RWPE2 (cell line): ENCODE measurements at regions not wholly inside any gene's neighbourhood (a gene's known extent, or its start where the extent isn't known, plus 50 kb on each side); places are given as distances from the start of the nearest gene placed in this dataset.

Experiments used
- ATAC-seq: fragments of 200-7000 bp; cut with Tn5 transposase; 3 replicates; pipeline ENCODE4 v1.9.1; 2021; ENCODE audit warnings: low read depth
- DNase-seq: peaks from one replicate; pipeline ENCODE4 v3.0.0-alpha.2; 2020; ENCODE audit warnings: low spot score
- H3K27ac ChIP-seq: fragments of 450-650 bp; 2 replicates; pipeline ENCODE4 v1.5.1; 2017; ENCODE audit warnings: mild to moderate bottlenecking; ENCODE audit not compliant: poor library complexity, severe bottlenecking
- H3K27me3 ChIP-seq: fragments of 250-450 bp; sonication (Bioruptor Pico); 2 replicates; pipeline ENCODE4 v1.5.1; 2021; ENCODE audit warnings: mild to moderate bottlenecking, moderate library complexity; ENCODE audit not compliant: insufficient read depth, poor library complexity, severe bottlenecking
- H3K36me3 ChIP-seq: fragments of 250-450 bp; sonication (Bioruptor Pico); 2 replicates; pipeline ENCODE4 v1.5.1; 2020; ENCODE audit warnings: low read depth, mild to moderate bottlenecking, moderate library complexity
- H3K4me1 ChIP-seq: fragments of 250-450 bp; sonication (Bioruptor Pico); 2 replicates; pipeline ENCODE4 v1.5.1; 2021; ENCODE audit warnings: mild to moderate bottlenecking, moderate library complexity; ENCODE audit not compliant: insufficient read depth, poor library complexity, severe bottlenecking
- H3K4me3 ChIP-seq: fragments of 250-450 bp; sonication (Bioruptor Pico); 2 replicates; pipeline ENCODE4 v1.5.1; 2021; ENCODE audit warnings: mild to moderate bottlenecking, moderate library complexity; ENCODE audit not compliant: severe bottlenecking
- H3K9me3 ChIP-seq: fragments of 250-450 bp; sonication (Bioruptor Pico); 2 replicates; pipeline ENCODE4 v1.5.1; 2021; ENCODE audit warnings: mild to moderate bottlenecking, moderate library complexity; ENCODE audit not compliant: severe bottlenecking
- CTCF ChIP-seq: fragments of 450-650 bp; IDR thresholded peaks from one replicate; pipeline ENCODE4 v1.5.1; 2017; ENCODE audit warnings: mild to moderate bottlenecking, moderate library complexity; ENCODE audit not compliant: poor library complexity, severe bottlenecking

- no peaks in the 10 kb centered on the region for H3K4me1 ChIP-seq
- H3K27ac ChIP-seq: no peak overlapping the region
- peak; percentile 25 for DNase-seq
- H3K27me3 ChIP-seq: no peaks in the 10 kb centered on the region
- H3K9me3 ChIP-seq: no peaks in the 10 kb centered on the region
- ATAC-seq: no peak
- no peaks in the 10 kb centered on the region for H3K36me3 ChIP-seq
- TF ChIP-seq CTCF: no peak
- no peak overlapping the region for H3K4me3 ChIP-seq
Measured at GRCh38 chr1:5751163-5751540, 241.1 kb downstream of the NPHP4 start.

- no peak for ATAC-seq
- H3K27me3 ChIP-seq: no peaks in the 10 kb centered on the region
- no peaks in the 10 kb centered on the region for H3K4me1 ChIP-seq
- no peak overlapping the region for H3K27ac ChIP-seq
- TF ChIP-seq CTCF: no peak
- H3K36me3 ChIP-seq: no peaks in the 10 kb centered on the region
- H3K4me3 ChIP-seq: no peak overlapping the region
- DNase-seq: peak; percentile 31
- no peaks in the 10 kb centered on the region for H3K9me3 ChIP-seq
Measured at GRCh38 chr1:5750186-5751162, 241.8 kb downstream of the NPHP4 start.

- H3K27ac ChIP-seq: no peak overlapping the region
- no peak for TF ChIP-seq CTCF
- no peaks in the 10 kb centered on the region for H3K36me3 ChIP-seq
- no peaks in the 10 kb centered on the region for H3K4me1 ChIP-seq
- H3K9me3 ChIP-seq: no peaks in the 10 kb centered on the region
- no peaks in the 10 kb centered on the region for H3K27me3 ChIP-seq
- no peak for ATAC-seq
- peak; percentile 44 for DNase-seq
- no peak overlapping the region for H3K4me3 ChIP-seq
Measured at GRCh38 chr1:5748286-5749225, 243.7 kb downstream of the NPHP4 start.

- Histone ChIP-seq H3K36me3 (no peaks in the 10 kb centered on the region), H3K27ac (no peak overlapping the region), H3K27me3 (no peaks in the 10 kb centered on the region), H3K9me3 (no peaks in the 10 kb centered on the region), H3K4me1 (no peaks in the 10 kb centered on the region), H3K4me3 (no peak overlapping the region)
- DNase-seq: peak; percentile 41
- ATAC-seq: no peak
- TF ChIP-seq CTCF: no peak
Measured at GRCh38 chr1:5747426-5748285, 244.6 kb downstream of the NPHP4 start.
